Muscle of arm (tissue), 1 donor: ENCODE measurements at regions not wholly inside any gene's neighbourhood (a gene's known extent, or its start where the extent isn't known, plus 50 kb on each side); places are given as distances from the start of the nearest gene placed in this dataset.

Source experiments
- DNase-seq: peaks from one replicate; pipeline ENCODE4 v3.0.0-alpha.2; 2013

DNA sequence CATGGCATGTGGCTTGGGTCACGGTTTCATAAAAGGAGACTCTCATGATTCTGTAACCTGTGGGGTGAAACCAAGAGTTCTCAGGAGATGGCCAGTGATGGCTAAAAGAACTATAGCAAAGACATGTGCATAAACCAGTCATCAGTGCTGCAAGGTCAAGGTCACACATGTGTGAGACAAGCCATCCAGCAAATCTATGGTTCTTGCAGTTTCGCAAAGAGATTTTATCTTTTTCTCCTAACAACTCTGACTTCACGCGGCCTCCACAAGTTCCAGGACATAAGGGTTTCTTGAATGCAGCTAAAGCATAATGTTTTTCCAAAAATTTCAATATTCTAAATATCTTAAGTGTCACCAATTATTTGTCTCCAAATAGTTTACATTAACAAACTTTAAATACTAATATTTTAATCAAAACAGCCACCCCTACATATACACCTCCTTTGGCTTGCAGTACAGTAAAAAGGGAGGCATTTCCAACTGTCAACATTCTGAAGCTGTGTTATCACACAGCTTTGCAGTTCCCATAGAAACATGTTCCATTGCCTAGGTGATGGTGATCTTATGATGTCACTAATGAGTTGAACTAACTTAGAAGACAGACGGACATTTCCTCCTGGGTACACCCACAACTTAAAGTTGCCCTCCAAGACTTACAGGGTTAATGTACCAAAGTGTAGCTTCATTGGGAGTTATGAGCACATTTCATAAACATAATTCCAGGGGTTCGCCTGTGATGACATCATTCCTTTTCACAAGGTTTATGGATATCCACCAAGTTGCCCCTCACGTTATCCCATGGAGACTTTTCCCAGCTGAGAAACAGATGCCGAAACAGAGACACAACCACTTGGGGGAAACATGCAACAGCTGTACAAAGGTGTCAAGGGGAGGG lies 250.9 kb upstream of the PDE10A start:
- no peak for DNase-seq

GRCh38 chr6:165910184-165910966 lies 247.3 kb upstream of the PDE10A start:
- DNase-seq: no peak

- DNase-seq: no peak
Measured at GRCh38 chr6:165906736-165907135, 243.7 kb upstream of the PDE10A start.

DNA sequence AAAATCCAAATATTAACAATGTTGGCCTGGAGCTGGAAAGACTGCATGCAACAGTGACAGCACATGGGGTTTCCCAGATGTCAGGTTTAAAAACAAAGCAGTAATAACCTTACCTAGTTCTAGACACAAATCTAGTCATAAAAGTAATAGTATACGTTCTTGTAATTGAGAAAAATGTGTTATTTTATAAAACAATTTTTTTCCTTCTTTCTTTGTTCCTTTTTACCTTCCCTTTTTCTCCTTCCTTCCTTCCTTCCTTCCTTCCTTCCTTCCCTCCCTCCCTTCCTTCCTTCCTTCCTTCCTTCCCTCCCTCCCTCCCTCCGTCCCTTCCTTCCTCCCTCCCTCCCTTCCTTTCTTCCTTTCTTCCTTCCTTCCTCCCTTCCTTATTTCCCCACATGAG lies 242.7 kb upstream of the PDE10A start:
- no peak for DNase-seq

- DNase-seq: no peak
Measured at GRCh38 chr6:165900970-165901369, 237.9 kb upstream of the PDE10A start.

DNA sequence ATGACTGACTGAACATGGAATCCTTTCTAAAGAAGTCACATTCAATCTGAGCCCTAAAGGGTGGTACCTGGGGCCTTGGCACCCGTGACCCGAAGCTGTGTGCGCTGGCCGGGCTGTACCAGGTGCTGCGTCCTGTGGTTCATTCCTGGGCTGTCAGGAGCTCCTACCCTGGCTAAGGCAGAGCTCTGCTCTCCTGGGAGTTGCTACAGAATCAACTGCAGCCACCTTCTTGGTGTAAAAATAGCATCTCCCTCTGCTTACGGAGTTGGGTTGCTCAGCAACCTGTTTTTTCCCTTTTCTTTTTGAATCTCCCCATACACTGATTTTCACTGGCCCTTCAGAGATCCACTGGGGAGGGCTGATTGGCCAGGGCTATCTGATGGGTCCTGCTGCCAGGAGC lies 236.6 kb upstream of the PDE10A start:
- DNase-seq: no peak

GRCh38 chr6:165895421-165896165 lies 232.6 kb upstream of the PDE10A start:
- no peak for DNase-seq

- no peak for DNase-seq
Measured at GRCh38 chr6:165894171-165894825, 231.3 kb upstream of the PDE10A start.

- no peak for DNase-seq
Measured at GRCh38 chr6:165893431-165893830, 230.4 kb upstream of the PDE10A start.

- no peak for DNase-seq
Measured at GRCh38 chr6:165891320-165891719, 228.3 kb upstream of the PDE10A start.

GRCh38 chr6:165890404-165890735 lies 227.3 kb upstream of the PDE10A start:
- DNase-seq: no peak

DNA sequence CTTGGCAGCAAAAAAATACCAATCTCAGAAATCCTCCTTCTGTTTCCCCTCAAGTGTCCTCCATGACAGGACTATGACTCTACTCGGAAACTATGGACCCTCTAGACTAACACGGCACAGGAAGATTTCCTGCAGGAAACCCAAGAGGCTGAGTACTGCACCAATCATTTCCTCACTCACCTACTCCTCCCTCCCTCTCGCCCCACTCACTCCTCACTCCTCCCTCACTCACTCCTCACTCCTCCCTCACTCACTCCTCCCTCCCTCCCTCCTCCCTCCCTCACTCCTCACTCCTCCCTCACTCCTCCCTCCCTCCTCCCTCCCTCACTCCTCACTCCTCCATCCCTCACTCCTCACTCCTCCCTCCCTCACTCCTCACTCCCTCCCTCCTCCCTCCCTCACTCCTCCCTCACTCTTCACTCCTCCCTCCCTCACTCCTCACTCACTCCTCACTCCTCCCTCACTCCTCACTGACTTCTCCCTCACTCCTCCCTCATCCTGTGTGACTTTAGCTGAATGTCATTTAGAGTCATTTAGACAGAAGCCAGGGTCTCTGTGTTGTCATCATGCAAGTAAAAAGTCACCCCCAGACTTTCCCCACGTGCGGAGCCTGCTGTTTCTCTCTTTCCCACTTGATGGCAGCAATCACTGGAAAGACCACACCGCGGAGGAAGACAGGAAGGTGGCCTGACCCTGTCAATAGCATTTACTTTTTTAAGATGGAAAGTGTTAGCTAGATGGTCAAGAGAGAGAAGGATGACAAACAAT lies 226.8 kb upstream of the PDE10A start:
- peak; percentile 40 for DNase-seq

DNA sequence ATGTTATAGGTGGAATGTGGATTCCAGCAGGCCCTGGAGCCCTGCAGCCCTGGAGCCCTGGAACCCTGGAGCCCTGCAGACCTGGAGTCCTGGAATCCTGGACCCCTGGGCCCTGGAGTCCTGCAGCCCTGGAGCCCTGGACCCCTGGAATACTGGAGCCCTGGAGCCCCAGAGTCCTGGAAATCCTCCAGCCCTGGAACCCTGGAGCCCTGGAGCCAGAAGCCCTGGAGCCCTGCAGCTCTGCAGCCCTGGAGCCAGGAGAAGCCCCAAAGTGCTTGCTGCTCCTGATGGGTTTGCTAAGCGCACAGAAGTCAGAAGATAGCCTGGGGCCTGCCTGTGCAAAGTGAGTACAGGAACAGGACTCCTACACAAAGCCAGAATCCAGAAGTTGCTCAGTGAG lies 223.1 kb upstream of the PDE10A start:
- DNase-seq: no peak

GRCh38 chr6:165884813-165885765 lies 222.0 kb upstream of the PDE10A start:
- DNase-seq: peak; percentile 80

- DNase-seq: no peak
Measured at GRCh38 chr6:165883851-165884640, 221.0 kb upstream of the PDE10A start.

DNA sequence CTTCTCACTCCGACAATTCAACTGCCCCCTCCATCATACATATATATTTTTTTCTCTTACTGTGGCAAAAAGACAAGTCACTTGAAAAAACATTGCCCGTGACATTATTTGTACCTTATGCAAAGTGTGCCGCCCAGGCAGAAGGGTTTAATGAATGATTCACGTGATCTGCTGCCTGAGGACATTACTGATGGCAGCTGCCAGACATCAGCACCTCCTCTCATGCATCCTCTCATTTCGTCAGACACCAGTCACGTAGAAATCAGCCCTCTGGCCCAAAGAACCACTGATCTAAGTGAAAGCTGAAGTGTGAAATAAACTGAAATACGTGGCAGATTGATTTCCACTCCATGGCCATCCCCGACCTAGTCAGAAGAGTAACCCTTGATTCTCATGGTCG lies 218.8 kb upstream of the PDE10A start:
- no peak for DNase-seq

DNA sequence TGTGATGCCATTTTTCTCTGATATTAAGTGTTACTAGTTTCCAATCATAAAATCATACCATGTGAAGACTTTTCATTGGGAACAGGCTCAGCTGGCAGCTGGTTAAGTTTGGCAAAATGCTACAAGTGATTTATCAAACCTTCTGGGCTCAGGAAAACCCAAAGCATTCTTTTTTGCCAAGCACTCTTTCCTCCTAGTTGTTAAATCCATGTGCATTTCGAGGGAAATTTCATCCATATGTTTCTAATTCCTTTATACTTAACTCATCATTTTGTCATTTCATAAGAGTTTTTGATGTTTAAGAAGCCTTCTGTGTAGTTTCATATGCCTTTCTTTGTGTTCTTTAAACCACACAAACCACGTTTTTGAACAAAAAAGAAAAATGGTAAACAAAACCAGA lies 217.6 kb upstream of the PDE10A start:
- DNase-seq: peak; percentile 49

GRCh38 chr6:165877773-165878172 lies 214.7 kb upstream of the PDE10A start:
- DNase-seq: no peak

DNA sequence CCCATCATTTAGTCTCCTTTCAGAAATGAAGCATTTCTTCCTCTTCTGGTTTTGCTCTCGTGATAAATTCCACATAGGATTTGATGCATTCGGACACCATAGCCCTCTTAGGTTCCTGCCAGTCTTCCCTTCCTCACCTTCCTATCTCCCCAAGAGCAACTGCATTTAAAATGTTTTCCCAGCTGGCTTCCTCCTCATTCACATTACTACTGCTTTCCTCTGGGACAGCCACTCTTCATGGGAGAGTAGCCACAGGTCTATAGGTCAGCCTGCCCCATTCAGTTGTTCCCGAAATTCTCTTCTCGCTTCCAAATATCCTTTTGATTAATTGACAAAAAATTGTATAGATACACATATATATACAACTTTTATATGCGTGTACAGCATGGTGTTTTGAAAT lies 214.2 kb upstream of the PDE10A start:
- no peak for DNase-seq
